Bronchial epithelial cell (primary cell): ENCODE measurements at regions not wholly inside any gene's neighbourhood (a gene's known extent, or its start where the extent isn't known, plus 50 kb on each side); places are given as distances from the start of the nearest gene placed in this dataset.
A peak's percentile ranks its signal among the peaks of the same experiment; 100 is the strongest.

ENCODE experiments used
- DNase-seq: peaks from one replicate; pipeline ENCODE4 v3.0.0-alpha.2; 2010; ENCODE audit warnings: low read depth
- FAIRE-seq: peaks from 2 replicates; lab custom pipeline; 2011; peaks lifted over from hg19 to GRCh38; lab: Jason Lieb, UNC
- H3K27me3 ChIP-seq: 2 replicates; pipeline ENCODE4 v1.5.1; 2011; ENCODE audit warnings: low read length; ENCODE audit not compliant: control insufficient read depth, insufficient read depth
- H3K36me3 ChIP-seq: 2 replicates; pipeline ENCODE4 v1.5.1; 2011; ENCODE audit warnings: low read length; ENCODE audit not compliant: control insufficient read depth, insufficient read depth
- H3K4me3 ChIP-seq: 2 replicates; pipeline ENCODE4 v1.5.1; 2011; ENCODE audit warnings: mild to moderate bottlenecking, low read depth, low read length, control low read depth
- CTCF ChIP-seq: IDR thresholded peaks from 2 replicates; pipeline ENCODE4 v1.5.1; 2011; ENCODE audit warnings: mild to moderate bottlenecking, moderate library complexity, low read length, control low read depth, inconsistent platforms; ENCODE audit not compliant: insufficient read depth, severe bottlenecking

- no peak for FAIRE-seq
- DNase-seq, result no peak
- no peak overlapping the region for H3K4me3 ChIP-seq
- H3K36me3 ChIP-seq, result no peaks in the 10 kb centered on the region
- H3K27me3 ChIP-seq, result no peaks in the 10 kb centered on the region
- no peak for TF ChIP-seq CTCF
Measured at GRCh38 chr14:58816416-58817115, 178.8 kb downstream of the DACT1 start.

- no peak for TF ChIP-seq CTCF
- DNase-seq (peak; percentile 30), FAIRE-seq (no peak)
Measured at GRCh38 chr14:58817846-58818245, 180.1 kb downstream of the DACT1 start.

GRCh38 chr14:58820032-58820431, 182.3 kb downstream of the DACT1 start:
- H3K36me3 ChIP-seq, result no peaks in the 10 kb centered on the region
- H3K4me3 ChIP-seq, result no peak overlapping the region
- no peaks in the 10 kb centered on the region for H3K27me3 ChIP-seq
- FAIRE-seq (no peak), DNase-seq (no peak)
- TF ChIP-seq CTCF, result no peak

More at GRCh38 chr14:58817846-58818245, 180.1 kb downstream of the DACT1 start:
- H3K27me3 ChIP-seq, result no peaks in the 10 kb centered on the region
- H3K36me3 ChIP-seq, result no peaks in the 10 kb centered on the region
- H3K4me3 ChIP-seq, result no peak overlapping the region

DNA sequence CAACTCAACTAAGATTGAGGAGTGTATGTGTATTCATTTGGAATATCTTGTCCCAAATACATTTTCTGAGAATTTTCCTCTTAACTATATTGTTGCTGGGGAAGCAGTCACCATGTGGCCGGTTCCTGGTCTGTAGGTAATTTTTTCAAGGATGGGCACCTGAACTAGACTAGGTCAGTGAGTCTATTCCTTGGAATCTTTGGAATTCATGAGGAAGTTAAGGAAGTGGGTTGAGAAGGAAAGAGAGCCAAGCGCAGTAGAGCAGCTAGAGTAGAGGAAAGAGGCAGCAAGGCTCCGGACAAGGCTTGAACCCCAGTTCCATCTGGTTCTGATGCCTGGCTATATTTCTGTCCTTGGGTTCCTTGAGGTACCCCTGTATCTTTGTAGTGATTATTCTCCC, 183.7 kb downstream of the DACT1 start:
- FAIRE-seq, result no peak
- Histone ChIP-seq H3K27me3 (no peaks in the 10 kb centered on the region), H3K4me3 (no peak overlapping the region), H3K36me3 (no peaks in the 10 kb centered on the region)
- TF ChIP-seq CTCF, result no peak
- DNase-seq, result peak; percentile 67

DNA sequence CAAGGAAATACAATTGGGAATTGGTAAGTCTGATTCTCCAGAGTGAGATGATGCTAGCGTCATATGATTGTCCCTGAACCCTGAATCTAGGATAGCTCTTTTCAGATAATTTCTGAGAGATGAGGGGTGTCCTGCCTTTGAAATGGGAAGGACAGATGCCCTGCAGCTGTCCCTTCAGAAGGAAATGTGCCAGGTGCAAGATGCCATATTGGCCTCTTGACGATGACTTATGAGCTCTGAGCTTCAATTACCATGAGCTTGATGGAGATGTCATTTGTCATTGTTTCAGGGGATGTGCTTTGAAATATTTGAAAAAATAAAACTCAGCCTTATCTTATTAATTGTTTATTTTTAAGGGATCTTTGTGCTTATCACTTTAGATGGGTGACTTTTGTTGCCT, 185.1 kb downstream of the DACT1 start:
- no peak for DNase-seq
- Histone ChIP-seq H3K27me3 (no peaks in the 10 kb centered on the region), H3K4me3 (no peak overlapping the region), H3K36me3 (no peaks in the 10 kb centered on the region)
- FAIRE-seq, result no peak
- TF ChIP-seq CTCF, result no peak

DNA sequence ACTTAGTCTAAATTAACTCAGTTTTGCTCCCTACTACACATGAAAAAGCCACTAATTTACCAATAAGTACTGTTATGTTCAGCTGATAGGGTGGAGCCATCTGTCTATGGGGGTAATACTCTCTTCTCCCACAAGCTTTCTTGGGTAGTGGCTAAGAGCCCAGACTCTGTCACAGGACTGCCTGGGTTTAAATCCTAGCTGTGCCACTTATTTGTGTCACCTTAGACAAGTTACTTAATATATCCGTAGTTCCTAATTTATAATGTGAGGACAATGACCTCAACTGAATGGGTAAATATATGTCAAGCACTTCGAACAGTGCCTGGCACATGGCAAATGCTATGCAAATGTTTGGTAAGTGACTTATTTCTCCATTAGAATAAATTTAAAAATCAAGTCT, 185.6 kb downstream of the DACT1 start:
- FAIRE-seq (no peak), DNase-seq (no peak)
- no peaks in the 10 kb centered on the region for H3K27me3 ChIP-seq
- H3K36me3 ChIP-seq, result no peaks in the 10 kb centered on the region
- TF ChIP-seq CTCF, result no peak
- H3K4me3 ChIP-seq, result no peak overlapping the region
